Hematopoietic multipotent progenitor cell treated with erythropoietin and hydrocortisone succinate and interleukin-3 and kit ligand, for 4 days (in vitro differentiated cells): ENCODE measurements at regions not wholly inside any gene's neighbourhood (a gene's known extent, or its start where the extent isn't known, plus 50 kb on each side); places are given as distances from the start of the nearest gene placed in this dataset.

Source experiments
- DNase-seq: peaks from one replicate; pipeline ENCODE4 v3.0.0-alpha.2; 2015

DNA sequence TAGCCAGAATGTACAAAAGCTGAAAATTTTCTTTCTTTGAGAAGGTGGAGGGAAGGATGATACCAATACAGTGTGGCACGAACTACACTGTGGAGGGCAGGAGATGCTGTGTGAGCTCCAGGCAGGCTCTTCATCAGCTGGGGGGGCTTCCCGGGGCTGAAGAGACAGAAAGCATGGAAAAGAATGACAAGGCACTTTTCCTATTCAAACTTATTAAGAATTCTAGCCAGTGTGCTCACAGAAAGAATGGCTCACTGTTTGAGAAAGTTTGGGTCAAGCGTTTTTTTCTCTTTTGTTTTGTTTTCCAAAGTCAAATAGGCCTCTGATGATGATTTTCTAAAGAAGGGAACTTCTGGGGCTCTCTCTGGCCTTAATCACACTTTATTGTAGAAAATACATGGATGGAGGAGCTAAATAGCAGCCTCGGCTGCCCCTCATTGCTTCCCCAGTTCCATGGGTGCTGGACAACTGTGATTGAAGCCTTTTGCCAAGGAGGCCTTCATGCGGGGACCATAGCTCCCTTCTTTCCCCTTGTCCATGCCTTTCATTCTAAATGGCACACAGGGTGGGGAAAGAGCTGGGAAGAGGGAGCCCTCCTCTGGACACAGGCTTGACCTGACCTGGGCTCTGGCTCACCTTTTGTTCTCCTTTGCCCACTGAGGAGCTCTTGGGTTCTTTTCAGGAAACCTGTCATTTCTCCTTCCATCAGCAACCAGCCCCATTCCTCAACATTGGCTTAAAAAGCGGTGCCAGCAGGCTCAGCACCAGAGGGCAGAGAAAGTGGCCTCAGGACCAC is 130.6 kb downstream of the TDRD15 start:
- DNase-seq: no peak

DNA sequence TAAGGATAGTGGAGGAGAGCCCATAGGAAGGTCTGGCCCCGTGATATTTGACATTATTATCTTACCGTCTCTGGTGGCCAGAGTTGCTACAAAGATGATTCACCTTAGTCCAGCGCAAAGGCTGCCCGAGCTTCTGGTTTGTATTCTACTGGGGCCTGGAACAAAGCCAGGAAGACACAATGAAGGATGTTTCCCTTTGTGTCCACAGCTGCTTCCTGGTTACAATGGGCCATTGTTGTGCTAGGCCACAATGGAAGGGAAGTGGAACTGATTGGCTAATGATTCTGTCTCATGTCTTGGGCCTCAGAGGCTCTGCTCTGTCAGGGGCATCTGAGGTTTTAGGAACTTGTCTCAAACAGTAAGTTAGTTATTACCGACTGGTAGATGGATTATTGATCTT is 132.2 kb downstream of the TDRD15 start:
- peak; percentile 77 for DNase-seq

- no peak for DNase-seq
Observed at GRCh38 chr2:21257621-21258020, 133.9 kb downstream of the TDRD15 start.

DNA sequence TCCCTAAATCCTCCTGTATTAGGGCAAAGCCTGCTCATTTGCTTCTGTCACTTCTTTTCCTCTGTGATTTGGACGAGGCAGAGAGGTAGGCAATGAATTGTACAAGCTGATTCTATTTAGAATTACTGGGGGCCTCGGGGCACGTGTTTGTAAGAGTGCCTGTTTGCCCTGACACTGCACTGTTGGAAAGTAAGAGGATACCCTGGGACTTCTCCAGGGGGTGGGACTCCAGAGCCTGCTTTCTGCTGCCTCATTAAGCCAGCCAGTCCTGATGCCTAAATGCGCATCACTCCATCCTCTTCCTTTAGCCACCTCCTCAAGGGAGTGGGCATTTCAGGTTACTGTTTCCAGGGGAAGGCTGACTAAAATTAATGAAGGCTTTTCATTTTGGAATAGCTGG is 134.3 kb downstream of the TDRD15 start:
- DNase-seq: no peak

DNA sequence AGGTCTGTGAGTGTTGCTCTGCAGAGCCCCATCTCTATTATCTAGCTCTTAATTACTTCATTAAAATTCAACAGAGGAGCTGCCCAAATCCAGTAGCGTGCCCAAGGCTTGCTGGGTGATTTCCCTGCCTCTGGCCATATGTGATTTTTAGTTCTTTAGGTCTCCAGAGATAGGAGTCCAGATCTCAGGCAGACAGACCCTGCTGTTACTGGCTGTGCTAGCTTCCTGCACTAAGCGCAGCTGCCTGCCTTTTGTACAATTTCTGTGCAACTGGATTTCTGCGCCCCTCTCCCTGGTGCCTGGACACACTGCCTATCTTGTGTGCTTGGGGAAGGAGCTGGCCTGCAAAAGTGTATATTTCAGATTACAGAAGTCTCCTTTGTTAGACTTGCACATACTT is 136.5 kb downstream of the TDRD15 start:
- DNase-seq: no peak

DNA sequence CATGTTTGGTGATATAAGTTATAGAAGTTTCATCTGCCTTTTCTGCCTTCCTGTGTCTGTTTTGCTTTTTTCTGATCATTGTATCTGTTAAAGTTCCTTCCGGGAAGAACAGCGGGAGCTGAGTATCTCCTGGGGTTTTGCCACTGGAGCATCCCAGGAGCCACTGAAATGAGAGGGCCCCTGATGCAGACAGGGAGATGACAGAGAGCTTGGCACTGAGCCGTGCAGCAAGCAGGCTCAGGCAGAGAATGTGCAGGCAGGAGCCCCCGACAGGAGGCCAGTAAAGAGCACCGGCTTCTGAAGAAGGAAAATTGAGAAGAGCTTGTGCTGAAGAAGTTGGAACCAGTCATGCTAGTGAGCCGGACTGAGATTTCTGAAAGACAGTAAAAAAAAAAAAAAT is 137.8 kb downstream of the TDRD15 start:
- DNase-seq: no peak

DNA sequence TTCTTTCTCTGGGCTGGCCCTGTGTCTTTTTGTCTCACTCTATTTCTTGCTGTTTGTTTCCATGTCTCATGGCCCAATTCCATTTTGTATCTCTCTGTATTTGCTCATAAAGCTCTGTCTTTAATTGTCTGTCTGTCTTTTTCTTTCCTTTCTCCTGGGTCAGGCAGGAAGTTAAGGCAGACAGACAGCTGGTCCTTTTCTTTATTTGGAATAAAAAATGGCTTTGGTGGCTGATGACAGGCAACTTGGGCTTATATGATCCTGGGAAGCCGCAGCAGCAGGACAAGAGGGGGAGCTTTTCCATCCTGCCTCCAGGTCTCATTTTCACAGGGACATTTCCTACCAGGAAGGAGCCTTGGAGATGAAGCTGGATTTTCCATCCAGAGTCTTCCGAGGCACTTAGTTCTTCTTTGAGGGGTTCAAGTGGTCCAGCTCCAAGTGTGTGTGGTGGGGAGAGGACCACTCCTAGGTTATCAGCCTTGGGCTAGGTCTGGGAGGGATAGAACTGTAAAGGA is 138.7 kb downstream of the TDRD15 start:
- DNase-seq: no peak

DNA sequence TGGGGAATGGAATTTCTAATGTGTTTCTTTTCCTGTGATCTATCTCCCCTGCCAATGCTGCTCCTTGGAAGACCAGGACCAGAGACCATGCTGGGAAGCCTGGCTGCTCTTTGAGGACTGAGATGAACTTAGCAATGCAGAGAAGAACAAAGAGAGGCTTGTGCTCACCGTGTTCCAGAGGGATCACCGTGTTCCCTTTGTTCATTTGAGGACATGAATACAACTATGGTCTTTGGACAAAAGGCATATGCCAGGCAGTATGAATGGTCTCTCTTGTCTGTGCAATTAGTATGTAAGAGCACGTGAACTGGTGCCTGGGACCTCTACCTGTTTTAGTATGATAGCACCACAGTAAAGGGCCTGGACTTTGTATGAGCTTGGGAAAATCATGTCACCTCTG is 139.9 kb downstream of the TDRD15 start:
- DNase-seq: no peak

- no peak for DNase-seq
Observed at GRCh38 chr2:21265752-21266151, 142.0 kb downstream of the TDRD15 start.

GRCh38 chr2:21267232-21267835 is 143.6 kb downstream of the TDRD15 start:
- DNase-seq: no peak

DNA sequence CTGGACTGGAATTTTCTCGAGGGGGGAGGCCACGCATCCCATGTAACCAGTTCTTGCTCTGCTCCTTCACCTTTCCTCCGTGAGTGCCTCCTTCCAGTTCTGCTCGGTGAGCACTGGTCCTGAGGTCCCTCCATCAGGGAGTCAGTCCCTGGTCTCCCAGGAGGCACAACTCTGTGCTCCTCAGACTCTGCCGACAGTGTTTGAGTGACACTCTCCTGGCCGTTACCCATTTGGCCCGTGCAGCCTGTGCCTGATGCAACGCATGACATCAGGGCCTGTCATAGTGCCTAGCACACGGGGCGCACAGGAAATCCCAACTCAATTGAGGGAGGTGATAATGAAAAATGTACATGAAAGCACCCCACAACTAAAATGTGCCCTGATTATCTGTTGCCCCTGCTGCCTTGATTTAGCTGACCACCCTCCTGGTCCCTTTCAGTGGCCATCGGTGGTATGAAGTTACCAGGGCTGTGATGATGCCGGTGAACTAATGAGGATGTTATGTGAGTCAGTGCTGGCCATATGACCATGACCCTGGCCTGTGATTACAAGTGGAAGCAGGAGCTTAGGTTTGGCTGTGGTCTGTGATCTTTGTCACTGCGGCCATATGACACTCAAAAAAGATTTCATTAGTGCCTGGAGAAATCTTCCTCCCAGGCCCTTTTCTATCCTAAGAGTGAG is 144.6 kb downstream of the TDRD15 start:
- DNase-seq: no peak

DNA sequence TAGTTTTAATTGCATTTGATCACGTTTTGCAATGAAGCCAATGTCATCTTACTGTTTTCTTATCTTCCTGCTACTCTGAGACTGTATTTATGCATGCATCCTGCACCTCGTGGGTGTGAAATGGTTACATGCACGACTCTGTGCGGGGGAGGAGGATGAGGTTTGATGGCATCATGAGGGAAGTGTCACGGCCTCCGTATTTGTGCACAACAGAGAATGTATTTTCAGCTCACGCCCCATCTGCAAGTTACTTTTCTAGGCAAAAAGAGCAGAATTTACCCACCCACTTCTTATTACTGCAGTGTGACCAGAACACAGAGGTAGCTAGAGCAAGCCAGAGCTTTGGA is 145.1 kb downstream of the TDRD15 start:
- DNase-seq: no peak

DNA sequence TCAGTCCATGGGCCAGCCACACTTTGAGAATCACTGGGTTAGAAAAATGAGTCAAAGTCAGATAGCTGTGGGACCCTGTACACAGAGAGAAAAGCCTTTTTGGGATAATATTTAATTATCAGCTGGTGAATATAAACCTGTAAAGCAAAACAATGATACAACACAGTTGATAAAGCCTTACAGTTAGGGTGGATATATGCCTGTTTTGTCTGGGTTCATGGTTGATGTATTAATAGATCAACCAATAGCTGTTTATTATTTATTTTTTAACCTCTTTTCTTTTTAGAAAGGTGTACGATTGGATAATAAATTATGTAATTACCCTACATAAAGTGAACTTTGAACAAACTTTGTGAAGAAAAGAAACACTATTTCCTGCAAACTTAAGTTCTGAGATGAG is 145.6 kb downstream of the TDRD15 start:
- DNase-seq: no peak

GRCh38 chr2:21270083-21270491 is 146.3 kb downstream of the TDRD15 start:
- DNase-seq: no peak

GRCh38 chr2:21270708-21271122 is 146.9 kb downstream of the TDRD15 start:
- DNase-seq: no peak

- DNase-seq: peak; percentile 14
Observed at GRCh38 chr2:21276163-21276562, 152.4 kb downstream of the TDRD15 start.

DNA sequence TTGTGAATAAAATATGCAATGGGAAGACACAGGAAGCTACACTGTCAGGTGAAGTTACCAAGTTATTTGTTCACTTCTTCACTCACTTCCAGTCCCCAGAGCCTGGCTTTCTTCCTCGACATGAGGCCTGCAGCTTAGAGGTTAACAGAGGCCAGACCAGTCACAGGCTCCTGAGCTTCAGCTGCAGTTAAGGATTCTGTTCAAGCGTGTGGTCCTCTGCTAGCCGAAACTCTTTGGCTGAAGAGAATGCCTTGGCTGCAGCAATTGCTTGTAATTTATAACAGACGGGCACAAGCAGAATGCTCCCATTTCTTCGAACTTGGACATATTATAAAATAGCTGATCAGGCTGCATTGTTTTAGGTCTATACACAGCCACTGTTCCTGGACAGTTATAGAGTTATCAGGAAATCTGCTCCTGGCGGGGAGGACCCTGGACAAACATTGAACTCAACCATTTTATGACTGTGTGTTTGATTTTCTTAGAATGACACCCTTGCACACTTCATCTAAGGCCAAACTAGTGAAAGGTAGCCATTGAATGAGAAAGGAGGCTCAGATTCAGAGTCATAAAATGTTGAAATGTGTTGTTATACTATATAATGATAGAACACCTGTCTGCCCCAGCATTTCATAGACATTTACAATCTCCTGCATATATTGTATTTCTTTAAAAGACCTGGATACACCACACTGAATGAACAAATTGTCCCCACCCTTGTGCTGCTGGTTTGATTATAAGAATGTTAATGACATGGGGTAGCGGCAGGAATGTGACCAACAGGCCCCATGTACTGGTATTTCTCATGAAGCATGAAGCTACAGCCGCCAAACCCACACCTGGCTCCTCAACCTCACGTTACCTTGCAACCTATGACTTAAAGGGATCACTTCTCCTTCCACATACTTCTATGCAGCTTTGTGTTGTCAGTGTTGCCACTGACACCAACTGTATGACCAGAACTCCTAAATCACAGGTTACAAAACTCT is 153.6 kb downstream of the TDRD15 start:
- DNase-seq: no peak

GRCh38 chr2:21279525-21279924 is 155.8 kb downstream of the TDRD15 start:
- DNase-seq: no peak

DNA sequence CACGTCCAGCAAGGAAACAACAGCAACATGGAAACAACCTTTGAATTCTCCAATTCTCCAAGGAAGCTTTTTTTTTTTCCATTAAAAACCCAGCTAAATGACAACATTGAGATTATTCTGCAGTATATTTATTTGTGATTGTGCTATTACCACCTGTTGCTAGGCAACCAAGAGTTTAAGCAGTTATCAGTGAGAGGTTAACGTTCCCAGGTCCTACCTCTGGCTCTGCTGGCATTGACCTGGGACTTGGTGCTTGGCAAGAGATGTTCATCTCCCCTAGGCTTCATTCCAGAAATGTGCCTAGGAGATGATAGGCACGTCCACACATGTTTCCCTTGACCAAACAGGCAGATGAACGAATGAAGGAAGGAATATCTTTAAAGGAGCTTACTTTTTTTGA is 157.0 kb downstream of the TDRD15 start:
- no peak for DNase-seq

DNA sequence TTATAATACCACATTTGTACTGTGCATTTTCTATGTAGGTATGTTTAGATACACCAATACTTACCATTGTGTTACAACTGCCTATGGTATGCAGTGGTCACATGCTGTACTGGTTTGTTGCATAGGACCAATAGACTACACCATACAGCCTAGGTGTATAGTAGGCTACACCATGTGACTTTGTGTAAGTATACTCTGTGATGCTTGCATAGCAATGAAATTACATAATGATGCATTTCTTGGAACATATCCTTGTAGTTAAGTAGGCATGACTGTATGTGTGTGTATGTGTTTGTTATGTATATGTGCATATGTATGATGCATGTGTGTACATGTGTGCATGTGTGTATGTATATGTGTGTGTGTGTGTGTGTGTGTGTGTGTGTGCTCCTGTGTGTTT is 157.6 kb downstream of the TDRD15 start:
- DNase-seq: no peak

DNA sequence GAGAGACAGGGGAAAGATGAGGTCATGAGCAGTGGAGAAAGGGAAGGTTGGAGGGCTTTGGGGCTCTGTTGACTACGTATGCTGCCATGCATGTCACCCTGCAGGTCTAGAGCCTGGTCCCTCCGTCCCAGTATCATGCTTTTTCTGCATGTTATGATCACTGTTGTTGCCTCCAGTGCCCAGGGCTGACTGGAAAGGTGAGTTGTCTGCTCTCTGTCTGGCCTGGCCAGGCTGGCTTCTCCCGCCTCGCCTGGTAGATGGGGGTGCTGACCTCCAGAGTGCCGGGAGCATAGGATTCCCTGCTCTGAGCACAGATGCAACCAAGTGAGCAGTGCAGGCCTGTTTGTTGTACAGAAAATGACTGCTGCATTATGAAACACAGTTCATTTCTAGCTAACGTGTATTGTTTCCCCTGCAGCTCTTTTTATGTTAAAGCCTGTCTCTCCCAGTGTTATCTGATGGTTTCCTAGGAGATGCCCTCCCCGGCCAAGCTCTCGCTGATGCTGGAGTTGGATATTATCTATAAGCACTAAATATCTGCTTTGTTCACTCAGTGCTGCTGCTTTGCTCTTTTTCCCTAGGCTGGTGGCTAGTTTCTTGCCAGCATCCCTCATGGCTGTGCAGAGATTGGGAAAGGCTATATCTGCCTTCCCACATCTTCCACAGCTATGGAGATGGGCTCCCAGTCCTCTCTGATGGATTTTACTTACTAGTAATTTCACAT is 158.2 kb downstream of the TDRD15 start:
- no peak for DNase-seq

DNA sequence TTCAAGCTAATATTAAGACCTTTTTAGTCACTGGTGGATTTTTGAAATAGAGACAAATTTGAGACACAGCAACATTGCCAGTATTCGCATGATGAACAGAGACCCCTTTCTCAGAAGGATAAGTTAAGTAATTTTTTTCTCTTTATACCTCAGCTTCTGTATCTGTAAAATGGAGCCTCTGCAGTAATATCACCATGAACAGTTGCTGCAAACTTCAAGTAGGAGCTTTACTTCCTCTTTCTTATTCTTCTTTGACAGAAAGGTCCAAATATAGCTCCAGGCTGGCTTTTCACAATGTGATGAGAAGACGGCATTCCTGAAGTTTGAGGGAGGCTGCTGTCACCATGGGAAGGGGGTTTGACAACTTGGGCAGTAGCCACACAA is 158.7 kb downstream of the TDRD15 start:
- DNase-seq: peak; percentile 2
